ENCODE measurements at regions not wholly inside any gene's neighbourhood (a gene's known extent, or its start where the extent isn't known, plus 50 kb on each side); places are given as distances from the start of the nearest gene placed in this dataset.

- H3K27ac ChIP-seq (ENCODE audit: low read depth, low read length): no peak overlapping the region
- no peak overlapping the region for H3K4me3 ChIP-seq (ENCODE audit: low read depth, low read length)
- H3K9me3 ChIP-seq (ENCODE audit: control insufficient read depth, insufficient read depth, low read depth, low read length): no peaks in the 10 kb centered on the region
- H3K4me1 ChIP-seq (ENCODE audit: control insufficient read depth, insufficient read depth, low read length): no peaks in the 10 kb centered on the region
- H3K36me3 ChIP-seq (ENCODE audit: control insufficient read depth, insufficient read depth, low read length): no peaks in the 10 kb centered on the region
- H3K27me3 ChIP-seq (ENCODE audit: control insufficient read depth, insufficient read depth, low read length): no peaks in the 10 kb centered on the region
- no peak overlapping the region for H3K9ac ChIP-seq (ENCODE audit: low read length)
Measured at GRCh38 chr15:46277451-46277850, 642.6 kb downstream of the SQOR start.

GRCh38 chr15:46278062-46278461, 643.2 kb downstream of the SQOR start:
- H3K27ac ChIP-seq (ENCODE audit: low read depth, low read length): no peak overlapping the region

GRCh38 chr15:46278486-46279090, 643.8 kb downstream of the SQOR start:
- no peaks in the 10 kb centered on the region for H3K4me1 ChIP-seq (ENCODE audit: control insufficient read depth, insufficient read depth, low read length)
- no peak overlapping the region for H3K9ac ChIP-seq (ENCODE audit: low read length)
- no peak overlapping the region for H3K4me3 ChIP-seq (ENCODE audit: low read depth, low read length)
- no peaks in the 10 kb centered on the region for H3K27me3 ChIP-seq (ENCODE audit: control insufficient read depth, insufficient read depth, low read length)
- H3K9me3 ChIP-seq (ENCODE audit: control insufficient read depth, insufficient read depth, low read depth, low read length): no peaks in the 10 kb centered on the region
- no peaks in the 10 kb centered on the region for H3K36me3 ChIP-seq (ENCODE audit: control insufficient read depth, insufficient read depth, low read length)
- no peak overlapping the region for H3K27ac ChIP-seq (ENCODE audit: low read depth, low read length)

More at GRCh38 chr15:46278062-46278461, 643.2 kb downstream of the SQOR start:
- no peaks in the 10 kb centered on the region for H3K36me3 ChIP-seq (ENCODE audit: control insufficient read depth, insufficient read depth, low read length)
- H3K9me3 ChIP-seq (ENCODE audit: control insufficient read depth, insufficient read depth, low read depth, low read length): no peaks in the 10 kb centered on the region
- no peaks in the 10 kb centered on the region for H3K4me1 ChIP-seq (ENCODE audit: control insufficient read depth, insufficient read depth, low read length)
- H3K9ac ChIP-seq (ENCODE audit: low read length): no peak overlapping the region
- H3K4me3 ChIP-seq (ENCODE audit: low read depth, low read length): no peak overlapping the region
- no peaks in the 10 kb centered on the region for H3K27me3 ChIP-seq (ENCODE audit: control insufficient read depth, insufficient read depth, low read length)

GRCh38 chr15:46280762-46281542, 646.1 kb downstream of the SQOR start:
- no peak overlapping the region for H3K9ac ChIP-seq (ENCODE audit: low read length)
- no peaks in the 10 kb centered on the region for H3K27me3 ChIP-seq (ENCODE audit: control insufficient read depth, insufficient read depth, low read length)
- H3K4me1 ChIP-seq (ENCODE audit: control insufficient read depth, insufficient read depth, low read length): no peaks in the 10 kb centered on the region
- no peak overlapping the region for H3K4me3 ChIP-seq (ENCODE audit: low read depth, low read length)
- H3K9me3 ChIP-seq (ENCODE audit: control insufficient read depth, insufficient read depth, low read depth, low read length): no peaks in the 10 kb centered on the region
- H3K27ac ChIP-seq (ENCODE audit: low read depth, low read length): no peak overlapping the region
- H3K36me3 ChIP-seq (ENCODE audit: control insufficient read depth, insufficient read depth, low read length): no peaks in the 10 kb centered on the region

- Histone ChIP-seq H3K27ac (ENCODE audit: low read depth, low read length) (no peak overlapping the region), H3K4me3 (ENCODE audit: low read depth, low read length) (no peak overlapping the region), H3K36me3 (ENCODE audit: control insufficient read depth, insufficient read depth, low read length) (no peaks in the 10 kb centered on the region)
Measured at GRCh38 chr15:46293550-46293949, 658.7 kb downstream of the SQOR start.

GRCh38 chr15:46296002-46296401, 661.2 kb downstream of the SQOR start:
- Histone ChIP-seq H3K9ac (ENCODE audit: low read length) (no peak overlapping the region), H3K9me3 (ENCODE audit: control insufficient read depth, insufficient read depth, low read depth, low read length) (no peaks in the 10 kb centered on the region), H3K27ac (ENCODE audit: low read depth, low read length) (no peak overlapping the region), H3K36me3 (ENCODE audit: control insufficient read depth, insufficient read depth, low read length) (no peaks in the 10 kb centered on the region), H3K4me3 (ENCODE audit: low read depth, low read length) (no peak overlapping the region), H3K27me3 (ENCODE audit: control insufficient read depth, insufficient read depth, low read length) (no peaks in the 10 kb centered on the region), H3K4me1 (ENCODE audit: control insufficient read depth, insufficient read depth, low read length) (peaks cover 24% of the 10 kb centered on the region; the same call in 1 of the 2 replicates)

More at GRCh38 chr15:46293550-46293949, 658.7 kb downstream of the SQOR start:
- Histone ChIP-seq H3K27me3 (ENCODE audit: control insufficient read depth, insufficient read depth, low read length) (no peaks in the 10 kb centered on the region), H3K9me3 (ENCODE audit: control insufficient read depth, insufficient read depth, low read depth, low read length) (no peaks in the 10 kb centered on the region), H3K4me1 (ENCODE audit: control insufficient read depth, insufficient read depth, low read length) (peaks cover 22% of the 10 kb centered on the region; the same call in 1 of the 2 replicates), H3K9ac (ENCODE audit: low read length) (no peak overlapping the region)

GRCh38 chr15:46296797-46297196, 662.0 kb downstream of the SQOR start:
- Histone ChIP-seq H3K36me3 (ENCODE audit: control insufficient read depth, insufficient read depth, low read length) (no peaks in the 10 kb centered on the region), H3K27ac (ENCODE audit: low read depth, low read length) (no peak overlapping the region), H3K27me3 (ENCODE audit: control insufficient read depth, insufficient read depth, low read length) (no peaks in the 10 kb centered on the region), H3K4me3 (ENCODE audit: low read depth, low read length) (no peak overlapping the region), H3K9me3 (ENCODE audit: control insufficient read depth, insufficient read depth, low read depth, low read length) (no peaks in the 10 kb centered on the region), H3K4me1 (ENCODE audit: control insufficient read depth, insufficient read depth, low read length) (peaks cover 24% of the 10 kb centered on the region; the same call in 1 of the 2 replicates), H3K9ac (ENCODE audit: low read length) (no peak overlapping the region)

GRCh38 chr15:46297766-46298165, 662.9 kb downstream of the SQOR start:
- Histone ChIP-seq H3K27ac (ENCODE audit: low read depth, low read length) (no peak overlapping the region), H3K36me3 (ENCODE audit: control insufficient read depth, insufficient read depth, low read length) (no peaks in the 10 kb centered on the region), H3K4me1 (ENCODE audit: control insufficient read depth, insufficient read depth, low read length) (peaks cover 24% of the 10 kb centered on the region; the same call in 1 of the 2 replicates), H3K4me3 (ENCODE audit: low read depth, low read length) (no peak overlapping the region), H3K9ac (ENCODE audit: low read length) (no peak overlapping the region), H3K27me3 (ENCODE audit: control insufficient read depth, insufficient read depth, low read length) (no peaks in the 10 kb centered on the region), H3K9me3 (ENCODE audit: control insufficient read depth, insufficient read depth, low read depth, low read length) (no peaks in the 10 kb centered on the region)

GRCh38 chr15:46300716-46301115, 665.9 kb downstream of the SQOR start:
- Histone ChIP-seq H3K9me3 (ENCODE audit: control insufficient read depth, insufficient read depth, low read depth, low read length) (no peaks in the 10 kb centered on the region), H3K9ac (ENCODE audit: low read length) (no peak overlapping the region), H3K27ac (ENCODE audit: low read depth, low read length) (no peak overlapping the region), H3K27me3 (ENCODE audit: control insufficient read depth, insufficient read depth, low read length) (no peaks in the 10 kb centered on the region), H3K36me3 (ENCODE audit: control insufficient read depth, insufficient read depth, low read length) (no peaks in the 10 kb centered on the region), H3K4me1 (ENCODE audit: control insufficient read depth, insufficient read depth, low read length) (peaks cover 20% of the 10 kb centered on the region; the same call in 1 of the 2 replicates), H3K4me3 (ENCODE audit: low read depth, low read length) (no peak overlapping the region)

GRCh38 chr15:46301291-46301690, 666.5 kb downstream of the SQOR start:
- Histone ChIP-seq H3K4me1 (ENCODE audit: control insufficient read depth, insufficient read depth, low read length) (peaks cover 20% of the 10 kb centered on the region; the same call in 1 of the 2 replicates), H3K9me3 (ENCODE audit: control insufficient read depth, insufficient read depth, low read depth, low read length) (no peaks in the 10 kb centered on the region), H3K36me3 (ENCODE audit: control insufficient read depth, insufficient read depth, low read length) (no peaks in the 10 kb centered on the region), H3K4me3 (ENCODE audit: low read depth, low read length) (no peak overlapping the region), H3K9ac (ENCODE audit: low read length) (no peak overlapping the region), H3K27ac (ENCODE audit: low read depth, low read length) (no peak overlapping the region), H3K27me3 (ENCODE audit: control insufficient read depth, insufficient read depth, low read length) (no peaks in the 10 kb centered on the region)

- H3K27ac ChIP-seq (ENCODE audit: low read depth, low read length): no peak overlapping the region
- no peaks in the 10 kb centered on the region for H3K36me3 ChIP-seq (ENCODE audit: control insufficient read depth, insufficient read depth, low read length)
- no peak overlapping the region for H3K4me3 ChIP-seq (ENCODE audit: low read depth, low read length)
- peaks cover 20% of the 10 kb centered on the region; the same call in 1 of the 2 replicates for H3K4me1 ChIP-seq (ENCODE audit: control insufficient read depth, insufficient read depth, low read length)
- H3K9me3 ChIP-seq (ENCODE audit: control insufficient read depth, insufficient read depth, low read depth, low read length): no peaks in the 10 kb centered on the region
- H3K9ac ChIP-seq (ENCODE audit: low read length): no peak overlapping the region
- H3K27me3 ChIP-seq (ENCODE audit: control insufficient read depth, insufficient read depth, low read length): no peaks in the 10 kb centered on the region
Measured at GRCh38 chr15:46301826-46302225, 667.0 kb downstream of the SQOR start.

Data from HUES6 (cell line).